GM19324 (cell line): ENCODE measurements at regions not wholly inside any gene's neighbourhood (a gene's known extent, or its start where the extent isn't known, plus 50 kb on each side); places are given as distances from the start of the nearest gene placed in this dataset.

Experiments used
- ATAC-seq: cut with Tn5 transposase; IDR thresholded peaks from one replicate; pipeline ENCODE4 v1.9.1; 2021; ENCODE audit warnings: mild to moderate bottlenecking, moderate library complexity; ENCODE audit not compliant: unreplicated experiment, low FRiP score

GRCh38 chrX:39848243-39848642 is 249.5 kb downstream of the BCOR start:
- no peak for ATAC-seq

DNA sequence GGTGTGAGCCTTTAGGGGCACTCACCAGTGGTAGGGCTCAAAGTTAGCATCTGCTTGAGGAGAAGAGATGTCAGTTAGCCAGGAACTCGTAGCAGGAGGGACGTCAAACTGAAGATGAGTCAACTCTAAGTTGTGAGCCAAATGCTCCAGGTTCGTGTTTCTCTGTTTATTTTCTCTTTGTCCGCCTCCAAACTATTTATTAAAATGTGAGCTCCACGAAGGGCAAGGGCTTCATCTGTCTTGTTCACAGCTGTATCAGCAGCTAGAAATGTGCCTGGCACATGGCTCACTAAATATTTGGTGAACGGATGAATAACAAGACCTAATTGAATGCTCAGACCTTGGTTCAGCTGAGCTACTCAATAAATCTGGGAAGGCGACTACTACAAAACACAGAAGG is 248.9 kb downstream of the BCOR start:
- no peak for ATAC-seq

GRCh38 chrX:39850209-39850608 is 247.5 kb downstream of the BCOR start:
- no peak for ATAC-seq

DNA sequence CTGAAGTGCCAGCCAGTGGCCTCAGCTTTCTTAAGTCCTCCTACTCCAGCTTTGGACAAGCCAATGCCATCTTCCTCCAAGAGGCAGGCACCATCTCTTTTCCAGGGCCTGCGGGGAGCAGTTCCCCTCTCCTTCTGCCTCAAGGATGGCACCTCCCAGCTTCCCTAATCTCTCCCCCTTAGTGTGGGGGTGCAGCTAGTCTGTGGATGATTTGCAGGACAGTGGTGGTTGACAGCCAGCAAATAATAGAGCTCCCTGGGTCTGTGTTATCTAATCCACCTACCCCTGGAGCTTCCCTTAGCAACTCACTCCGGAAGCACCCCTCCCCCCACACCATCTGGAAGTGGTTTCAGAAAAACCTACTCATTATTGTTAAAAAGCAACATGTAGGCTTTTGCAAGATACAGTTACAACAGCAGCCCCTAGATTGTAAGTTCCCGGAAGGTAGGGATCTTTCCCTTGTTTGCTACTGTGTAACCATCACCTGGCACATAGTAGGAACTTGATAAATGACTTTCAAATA is 247.1 kb downstream of the BCOR start:
- no peak for ATAC-seq

DNA sequence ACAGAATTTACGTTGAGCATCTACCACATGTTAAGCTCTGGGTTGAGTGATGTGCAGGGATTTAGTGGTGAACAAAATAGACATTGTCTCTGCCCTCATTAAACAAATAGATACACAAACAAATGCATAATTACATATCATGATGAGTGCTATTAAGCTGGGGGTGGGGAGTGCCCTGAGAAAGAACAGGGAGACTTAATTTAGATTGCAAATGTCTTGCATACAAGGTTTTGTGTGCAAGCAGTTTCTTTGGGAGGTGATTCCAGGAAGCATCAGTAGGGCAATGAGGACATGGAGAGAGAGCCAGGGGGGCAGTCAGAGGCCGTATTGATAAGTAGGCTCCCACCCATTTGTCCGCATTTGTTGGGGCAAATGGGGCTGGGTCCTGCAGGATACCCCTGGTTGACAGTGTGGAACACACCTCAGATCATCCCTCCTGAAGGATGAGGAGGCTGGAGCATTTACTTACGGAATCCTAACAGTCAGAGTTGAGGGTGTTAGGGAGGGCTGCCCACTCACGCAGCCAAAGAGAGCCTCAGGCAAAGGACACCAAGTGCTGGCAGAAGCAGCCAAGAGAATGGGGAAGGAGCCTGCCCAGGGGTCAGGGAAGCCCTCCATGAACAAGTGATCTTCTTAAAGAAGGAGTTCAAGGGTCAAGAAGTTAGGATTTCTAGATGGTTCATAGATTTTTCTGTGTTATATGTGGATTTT is 245.9 kb downstream of the BCOR start:
- ATAC-seq, result no peak

DNA sequence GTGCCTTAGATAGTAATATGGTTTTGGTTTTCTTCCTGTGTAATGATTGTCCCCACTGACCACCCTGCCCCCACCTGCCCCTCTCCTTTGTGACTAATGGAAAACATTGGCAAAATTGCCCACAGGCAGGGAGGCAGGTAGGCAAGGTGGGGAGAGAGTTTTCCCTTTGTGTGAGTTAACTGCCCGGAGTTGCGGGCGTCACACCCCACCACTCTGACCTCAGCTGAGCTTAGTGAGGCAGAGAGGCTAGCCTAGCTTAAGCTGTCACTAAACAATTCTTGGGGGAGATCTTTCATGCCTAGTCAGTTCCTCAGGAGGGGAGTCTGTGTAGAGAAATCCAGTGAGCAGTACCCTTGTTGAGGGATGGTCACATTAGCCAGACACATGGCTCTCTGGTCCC is 245.3 kb downstream of the BCOR start:
- no peak for ATAC-seq

- ATAC-seq, result no peak
These were observed 244.2 kb downstream of the BCOR start for GRCh38 chrX:39853417-39854030.

DNA sequence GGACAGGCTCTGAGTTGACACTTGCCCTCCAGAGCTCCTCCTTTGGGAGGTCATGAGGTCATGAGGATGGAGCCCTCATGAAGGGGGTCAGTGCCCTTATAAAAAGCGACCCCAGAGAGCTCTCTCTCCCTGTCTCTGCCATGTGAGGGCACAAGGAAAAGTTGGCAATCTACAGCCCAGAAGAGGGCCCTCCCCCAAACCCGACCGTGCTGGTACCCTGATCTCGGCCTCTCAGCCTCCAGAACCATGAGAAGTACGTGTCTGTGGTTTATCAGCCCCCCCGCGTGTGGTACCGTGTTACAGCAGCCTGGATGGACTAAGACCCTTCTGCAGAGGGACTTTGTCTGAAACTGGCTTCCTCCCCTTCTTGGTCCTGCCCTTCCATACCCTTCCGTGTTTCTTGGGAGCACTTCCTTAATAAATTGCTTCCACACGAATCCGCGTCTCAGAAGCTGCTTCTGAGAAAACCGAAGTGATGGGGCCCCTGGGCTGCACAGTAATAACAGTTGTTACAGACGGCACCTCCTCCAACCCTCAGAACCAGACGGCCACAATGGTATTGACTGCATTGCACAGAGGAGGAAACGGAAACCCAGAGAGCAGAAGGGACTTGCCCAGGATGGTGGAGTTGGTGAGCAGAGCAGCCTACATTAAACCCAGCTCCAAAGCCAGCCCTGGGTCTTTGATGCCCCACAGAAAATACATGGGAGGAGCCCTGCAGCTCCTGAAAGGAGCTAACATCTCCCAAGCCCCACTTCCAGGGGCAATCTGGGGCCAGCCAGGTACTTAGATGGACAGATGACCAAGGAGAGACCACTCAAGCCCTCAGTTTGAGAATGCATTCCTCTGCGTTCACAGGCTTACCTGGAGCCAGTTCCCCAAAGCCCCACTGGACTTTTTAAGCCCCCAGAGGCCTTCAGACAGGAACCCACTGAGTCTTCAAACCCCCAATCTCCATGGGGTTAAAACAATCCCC is 242.7 kb downstream of the BCOR start:
- ATAC-seq, result peak; percentile 75

DNA sequence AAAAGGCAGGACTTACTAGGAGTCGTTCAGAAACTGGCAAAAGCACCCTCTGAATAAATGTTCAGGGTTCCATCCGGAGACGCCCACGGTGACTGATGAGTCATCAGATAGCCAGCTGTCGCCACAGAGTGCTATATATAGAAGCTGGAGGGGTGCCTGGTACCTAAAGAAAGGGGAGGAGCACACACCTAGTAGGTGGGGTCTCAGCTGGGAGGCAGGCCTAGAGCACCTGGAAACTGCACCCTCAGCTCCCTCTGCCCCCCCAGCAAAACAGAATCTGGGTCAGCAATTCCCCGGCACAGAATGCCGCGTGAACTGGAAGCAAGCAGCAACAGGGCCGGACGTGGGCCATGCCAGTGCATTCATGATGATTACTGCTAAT is 242.0 kb downstream of the BCOR start:
- ATAC-seq, result peak; percentile 37

GRCh38 chrX:39856472-39857121 is 241.2 kb downstream of the BCOR start:
- ATAC-seq, result no peak

GRCh38 chrX:39857780-39858179 is 240.0 kb downstream of the BCOR start:
- ATAC-seq, result no peak

DNA sequence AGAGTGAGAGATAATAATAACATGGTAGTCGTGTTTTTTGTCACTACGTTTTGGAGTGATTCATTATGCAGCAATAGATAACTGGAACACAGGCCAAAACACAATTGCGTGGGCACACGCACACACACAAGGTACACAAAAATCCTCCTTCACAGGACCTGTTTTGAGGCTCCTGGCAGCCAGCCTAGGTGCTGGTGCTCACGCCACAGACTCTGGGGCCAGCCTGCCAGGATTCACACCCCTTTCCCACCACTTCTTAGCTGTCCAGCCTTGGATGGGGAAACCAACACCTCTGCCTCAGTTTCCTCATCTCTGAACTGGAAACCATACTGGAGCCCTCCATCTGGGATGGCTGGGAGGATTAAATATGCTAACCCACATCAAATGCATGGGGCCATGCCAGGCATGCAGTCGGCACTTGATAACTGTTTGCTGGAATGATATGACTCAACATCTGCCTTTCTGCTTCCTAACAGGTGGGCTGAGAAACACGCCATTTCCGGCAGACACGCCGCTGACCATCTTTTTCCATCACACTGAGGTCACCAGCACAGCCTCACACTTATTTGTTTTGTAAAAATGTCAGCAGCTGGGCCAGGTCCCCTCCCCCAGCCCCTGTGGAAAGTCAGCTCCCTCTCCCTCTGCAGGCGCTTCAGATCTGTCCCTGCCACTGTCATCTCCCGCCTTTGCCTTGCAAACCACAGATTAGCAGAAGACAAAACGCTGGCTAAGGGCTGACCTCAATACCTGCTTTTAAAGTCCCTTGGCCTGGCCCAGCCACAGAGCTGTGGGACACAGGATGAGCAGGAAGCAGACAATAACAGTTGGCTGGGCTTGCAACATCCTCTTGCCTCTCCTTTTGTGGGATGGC is 237.5 kb downstream of the BCOR start:
- peak; percentile 73 for ATAC-seq

- ATAC-seq, result no peak
These were observed 234.8 kb downstream of the BCOR start for GRCh38 chrX:39862963-39863362.

DNA sequence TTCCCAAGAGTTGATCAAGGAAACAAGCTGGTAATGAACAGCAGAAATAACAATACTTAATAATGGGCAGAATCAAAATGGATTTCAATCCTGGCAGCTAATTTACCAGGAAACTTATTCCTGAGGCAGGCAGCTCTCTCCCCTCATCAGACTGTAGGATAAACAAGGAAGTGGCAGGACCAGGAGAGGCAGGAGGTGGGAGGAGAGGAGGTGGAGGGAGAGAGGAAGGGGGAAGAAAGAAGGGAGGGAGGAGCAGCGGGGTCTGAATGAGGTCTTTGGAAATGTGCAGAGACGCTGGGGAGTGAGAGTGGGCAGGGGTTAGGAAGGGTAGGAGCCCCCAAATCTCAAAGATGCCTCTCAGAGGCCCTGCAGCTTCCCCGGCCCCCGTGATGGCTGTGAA is 231.5 kb downstream of the BCOR start:
- no peak for ATAC-seq

DNA sequence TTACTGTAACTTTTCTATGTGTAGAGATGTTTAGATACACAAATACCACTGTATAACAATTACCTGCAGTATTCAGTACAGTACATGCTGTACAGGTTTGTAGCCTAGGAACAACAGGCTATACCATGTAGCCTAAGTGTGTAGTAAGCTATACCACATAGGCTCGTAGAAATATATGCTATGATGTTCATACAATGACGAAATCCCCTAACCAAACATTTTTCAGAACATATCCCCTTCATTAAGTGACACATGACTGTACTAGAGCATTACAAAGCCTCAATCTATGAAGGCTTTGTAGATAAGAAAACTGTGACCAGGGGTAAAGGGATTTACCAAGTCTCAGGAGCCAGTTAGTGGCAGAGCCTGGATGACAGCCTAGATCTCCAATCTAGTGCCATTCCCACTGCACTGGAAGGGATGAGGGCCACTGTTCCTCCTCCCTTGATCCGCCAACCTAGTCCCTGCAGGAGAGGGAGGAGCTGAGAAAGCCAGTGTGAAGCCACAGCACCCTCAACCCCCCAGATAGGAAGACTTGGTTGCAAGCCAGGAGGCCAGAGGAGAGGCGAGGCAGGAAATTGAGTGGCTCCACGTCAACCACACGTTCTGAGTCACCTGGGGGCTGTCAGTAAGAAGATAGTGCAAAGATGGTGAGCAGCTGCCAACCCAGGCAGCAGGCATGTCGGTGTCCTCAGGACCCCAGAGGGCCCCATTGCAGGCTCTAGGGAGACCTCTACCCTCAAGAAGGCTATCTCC is 227.7 kb downstream of the BCOR start:
- no peak for ATAC-seq

GRCh38 chrX:39871648-39872047 is 226.1 kb downstream of the BCOR start:
- ATAC-seq, result no peak

GRCh38 chrX:39873117-39873516 is 224.6 kb downstream of the BCOR start:
- no peak for ATAC-seq

DNA sequence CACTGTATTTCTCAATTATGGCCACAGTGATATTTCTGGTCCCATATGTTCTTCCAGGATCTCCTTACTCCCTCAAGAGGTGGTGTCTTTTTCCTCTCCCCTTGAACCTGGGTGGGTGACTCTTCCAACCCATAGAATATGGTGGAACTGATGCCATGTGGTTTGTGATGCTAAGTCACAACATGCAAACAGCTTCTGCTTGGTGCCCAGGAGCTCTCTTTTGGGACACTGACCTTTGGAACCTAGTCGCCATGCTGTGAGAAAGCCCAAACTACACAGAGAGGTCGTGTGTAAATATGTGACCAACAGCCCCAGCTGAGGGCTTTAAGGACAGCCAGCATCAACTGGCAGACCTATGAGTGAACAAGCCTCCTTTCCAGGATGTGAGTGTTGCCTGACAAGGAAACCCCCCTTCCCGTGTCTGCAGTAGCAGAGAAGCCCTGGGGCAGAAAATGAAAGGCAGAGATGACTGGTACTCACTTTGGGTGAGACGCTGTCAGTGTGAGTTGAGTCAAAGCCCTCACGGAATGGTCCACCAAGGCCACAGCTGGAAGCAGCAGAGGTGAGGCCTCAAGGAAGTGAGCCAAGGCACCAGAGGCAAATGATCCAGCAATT is 223.4 kb downstream of the BCOR start:
- ATAC-seq, result peak; percentile 79
